Glutamatergic neuron (in vitro differentiated cells): ENCODE measurements at regions not wholly inside any gene's neighbourhood (a gene's known extent, or its start where the extent isn't known, plus 50 kb on each side); places are given as distances from the start of the nearest gene placed in this dataset.
"Not testable (repeated sequence)": the region's sequence is repeated elsewhere in the genome, so short reads cannot be mapped to it uniquely, and the experiment has no call there.

Source experiments
- DNase-seq: peaks from one replicate; pipeline ENCODE4 v3.0.0; 2022
- H3K27ac Mint-ChIP-seq: one replicate; pipeline ENCODE4 v1.8.0; 2020; ENCODE audit warnings: mild to moderate bottlenecking, mixed read lengths, inconsistent platforms; ENCODE audit not compliant: unreplicated experiment
- H3K27me3 Mint-ChIP-seq: one replicate; pipeline ENCODE4 v1.8.0; 2020; ENCODE audit warnings: mild to moderate bottlenecking, moderate library complexity, mixed read lengths, inconsistent platforms; ENCODE audit not compliant: unreplicated experiment
- H3K36me3 Mint-ChIP-seq: one replicate; pipeline ENCODE4 v1.8.0; 2020; ENCODE audit warnings: mild to moderate bottlenecking, mixed read lengths, inconsistent platforms; ENCODE audit not compliant: unreplicated experiment
- H3K4me1 Mint-ChIP-seq: one replicate; pipeline ENCODE4 v1.8.0; 2020; ENCODE audit warnings: mild to moderate bottlenecking, low read depth, mixed read lengths, inconsistent platforms; ENCODE audit not compliant: unreplicated experiment
- H3K4me3 Mint-ChIP-seq: one replicate; pipeline ENCODE4 v1.8.0; 2020; ENCODE audit warnings: mild to moderate bottlenecking, mixed read lengths, inconsistent platforms; ENCODE audit not compliant: unreplicated experiment
- H3K9me3 Mint-ChIP-seq: one replicate; pipeline ENCODE4 v1.8.0; 2020; ENCODE audit warnings: mild to moderate bottlenecking, moderate library complexity, mixed read lengths, inconsistent platforms; ENCODE audit not compliant: unreplicated experiment
- CTCF ChIP-seq: fragments of 200-600 bp; sonication (generic); IDR thresholded peaks from one replicate; pipeline ENCODE4 v1.5.0; 2021; ENCODE audit not compliant: partially characterized antibody, unreplicated experiment

GRCh38 chr10:28177944-28178637, 124.8 kb downstream of the MPP7 start:
- H3K4me3 Mint-ChIP-seq: no peak overlapping the region
- TF ChIP-seq CTCF: no peak
- peaks cover 11% of the 10 kb centered on the region for H3K4me1 Mint-ChIP-seq
- no peaks in the 10 kb centered on the region for H3K9me3 Mint-ChIP-seq
- no peak for DNase-seq
- H3K27ac Mint-ChIP-seq: no peak overlapping the region
- H3K36me3 Mint-ChIP-seq: no peaks in the 10 kb centered on the region
- H3K27me3 Mint-ChIP-seq: peaks cover 2% of the 10 kb centered on the region

- not testable (repeated sequence) for H3K27ac Mint-ChIP-seq, H3K27me3 Mint-ChIP-seq, H3K4me1 Mint-ChIP-seq, H3K9me3 Mint-ChIP-seq, DNase-seq, H3K36me3 Mint-ChIP-seq, H3K4me3 Mint-ChIP-seq
Measured at GRCh38 chr10:28176498-28176897, 126.4 kb downstream of the MPP7 start.

- no peaks in the 10 kb centered on the region for H3K36me3 Mint-ChIP-seq
- no peaks in the 10 kb centered on the region for H3K27me3 Mint-ChIP-seq
- H3K4me3 Mint-ChIP-seq: no peak overlapping the region
- no peak overlapping the region for H3K27ac Mint-ChIP-seq
- H3K9me3 Mint-ChIP-seq: no peaks in the 10 kb centered on the region
- no peak for DNase-seq
- TF ChIP-seq CTCF: no peak
- peaks cover 2% of the 10 kb centered on the region for H3K4me1 Mint-ChIP-seq
Measured at GRCh38 chr10:28172223-28172610, 130.6 kb downstream of the MPP7 start.

- peaks cover 2% of the 10 kb centered on the region for H3K4me1 Mint-ChIP-seq
- no peaks in the 10 kb centered on the region for H3K9me3 Mint-ChIP-seq
Measured at GRCh38 chr10:28171468-28172222, 131.2 kb downstream of the MPP7 start.

GRCh38 chr10:28169525-28169924, 133.3 kb downstream of the MPP7 start:
- no peaks in the 10 kb centered on the region for H3K27me3 Mint-ChIP-seq
- H3K27ac Mint-ChIP-seq: no peak overlapping the region
- no peak for DNase-seq
- no peaks in the 10 kb centered on the region for H3K9me3 Mint-ChIP-seq
- H3K36me3 Mint-ChIP-seq: no peaks in the 10 kb centered on the region
- peaks cover 2% of the 10 kb centered on the region for H3K4me1 Mint-ChIP-seq
- no peak for TF ChIP-seq CTCF
- H3K4me3 Mint-ChIP-seq: no peak overlapping the region

More at GRCh38 chr10:28171468-28172222, 131.2 kb downstream of the MPP7 start:
- DNase-seq: no peak
- no peaks in the 10 kb centered on the region for H3K36me3 Mint-ChIP-seq
- no peak overlapping the region for H3K27ac Mint-ChIP-seq
- no peak overlapping the region for H3K4me3 Mint-ChIP-seq
- no peak for TF ChIP-seq CTCF
- no peaks in the 10 kb centered on the region for H3K27me3 Mint-ChIP-seq
